NB4 (cell line): ENCODE measurements at regions not wholly inside any gene's neighbourhood (a gene's known extent, or its start where the extent isn't known, plus 50 kb on each side); places are given as distances from the start of the nearest gene placed in this dataset.

Source experiments
- CTCF ChIP-seq: IDR thresholded peaks from one replicate; pipeline ENCODE4 v1.5.1; 2012; ENCODE audit warnings: low read depth, low read length
- MAX ChIP-seq: IDR thresholded peaks from 2 replicates; pipeline ENCODE4 v1.6.1; 2011; ENCODE audit warnings: low read depth, low read length
- MYC ChIP-seq: IDR thresholded peaks from 2 replicates; pipeline ENCODE4 v1.6.1; 2011; ENCODE audit warnings: low read depth, low read length
- POLR2A ChIP-seq: IDR thresholded peaks from 2 replicates; pipeline ENCODE4 v1.6.1; 2011; ENCODE audit warnings: mild to moderate bottlenecking; ENCODE audit not compliant: insufficient read length; ENCODE audit errors: extremely low read depth

GRCh38 chr2:239743206-239743605 lies 281.9 kb downstream of the NDUFA10 start:
- TF ChIP-seq CTCF (no peak), POLR2A (no peak), MAX (no peak), MYC (no peak)
